ENCODE measurements at regions not wholly inside any gene's neighbourhood (a gene's known extent, or its start where the extent isn't known, plus 50 kb on each side); places are given as distances from the start of the nearest gene placed in this dataset.
"Not testable (repeated sequence)": the region's sequence is repeated elsewhere in the genome, so short reads cannot be mapped to it uniquely, and the experiment has no call there.

DNA sequence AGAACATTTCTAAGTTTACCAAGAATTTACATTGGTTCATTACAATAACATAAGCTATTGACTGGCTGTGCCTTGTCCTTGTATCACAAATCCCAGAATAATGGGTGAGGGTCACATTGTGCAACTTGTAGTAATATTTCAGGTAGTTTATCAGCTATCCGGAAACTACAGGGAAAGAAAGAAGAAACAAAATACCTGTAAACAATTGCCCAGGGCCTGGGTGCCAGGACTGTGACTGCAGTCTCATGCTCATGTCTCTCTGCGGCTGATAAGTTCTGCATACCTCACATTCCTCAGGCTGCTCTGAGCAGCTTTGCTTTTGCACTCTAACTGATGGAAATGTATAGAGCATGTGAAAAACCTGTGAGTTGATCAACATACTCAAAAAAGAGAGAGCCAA lies 131.8 kb upstream of the TRIM24 start:
- DNase-seq, result no peak

GRCh38 chr7:138332850-138333249 lies 127.2 kb upstream of the TRIM24 start:
- DNase-seq, result not testable (repeated sequence)

DNA sequence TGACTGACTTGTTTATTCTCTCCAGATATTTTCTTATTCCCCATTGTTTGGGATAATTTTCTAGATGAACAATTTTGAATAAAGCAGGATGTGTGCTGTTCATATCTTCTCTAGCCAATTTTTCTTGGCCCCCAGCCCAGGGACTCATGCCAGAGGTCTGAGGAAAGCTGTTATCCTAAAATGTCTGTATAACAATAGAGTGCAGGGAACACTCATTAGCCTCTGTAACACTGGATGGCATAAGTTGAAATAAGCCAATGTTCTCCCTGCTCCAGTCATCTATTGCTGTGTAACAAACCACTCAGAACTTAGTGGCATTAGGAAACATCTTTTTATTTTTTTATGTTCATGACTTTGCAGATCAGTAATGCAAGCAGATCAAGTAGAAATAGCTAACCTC lies 121.7 kb upstream of the TRIM24 start:
- no peak for DNase-seq

DNA sequence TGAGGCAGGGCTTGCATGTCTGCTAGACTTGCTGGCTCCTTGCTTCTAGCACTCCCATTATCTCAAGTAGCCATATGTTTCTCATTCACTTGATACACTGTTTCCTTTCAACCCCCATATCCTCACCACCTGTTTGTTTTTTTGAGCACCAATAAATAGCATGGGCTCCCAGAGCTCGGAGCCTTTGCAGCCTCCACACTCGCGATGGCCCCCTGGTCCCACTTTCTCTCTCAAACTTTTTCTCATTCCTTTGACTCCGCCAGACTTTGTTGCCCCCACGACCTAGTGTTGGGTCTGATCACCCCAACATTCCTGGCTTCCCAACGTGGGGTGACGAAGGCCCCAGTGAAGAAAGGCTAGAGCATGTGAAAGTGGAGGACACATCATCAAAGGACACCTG lies 120.8 kb upstream of the TRIM24 start:
- not testable (repeated sequence) for DNase-seq

DNA sequence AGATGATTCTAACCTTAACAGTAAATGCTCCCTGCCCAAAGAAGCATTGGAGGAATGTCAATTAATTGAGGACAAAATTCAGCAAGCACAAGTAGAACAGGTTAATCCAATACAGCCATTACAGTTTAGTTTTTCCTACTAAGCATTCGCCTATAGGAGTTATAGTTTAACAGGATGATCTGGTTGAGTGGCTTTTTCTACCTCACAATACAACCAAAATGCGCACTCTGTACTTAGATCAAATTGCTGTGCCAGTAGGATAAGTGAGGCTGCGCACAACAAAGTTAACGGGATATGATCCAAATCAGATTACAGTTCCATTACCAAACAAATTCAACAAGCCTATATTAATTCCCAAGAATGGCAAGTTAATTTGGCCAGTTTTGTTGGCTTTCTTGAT lies 117.1 kb upstream of the TRIM24 start:
- DNase-seq, result no peak

DNA sequence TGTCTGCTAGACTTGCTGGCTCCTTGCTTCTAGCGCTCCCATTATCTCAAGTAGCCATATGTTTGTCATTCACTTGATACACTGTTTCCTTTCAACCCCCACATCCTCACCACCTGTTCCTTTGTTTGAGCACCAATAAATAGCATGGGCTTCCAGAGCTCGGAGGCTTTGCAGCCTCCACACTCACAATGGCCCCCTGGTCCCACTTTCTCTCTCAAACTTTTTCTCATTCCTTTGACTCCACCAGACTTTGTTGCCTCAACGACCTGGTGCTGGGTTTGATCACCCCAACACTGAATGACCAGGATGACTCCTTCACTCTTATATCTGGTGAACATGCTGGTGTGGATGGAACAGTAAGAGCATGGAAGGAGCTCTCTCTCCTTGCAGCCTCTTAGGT lies 114.5 kb upstream of the TRIM24 start:
- no peak for DNase-seq

GRCh38 chr7:138346975-138347374 lies 113.1 kb upstream of the TRIM24 start:
- no peak for DNase-seq

GRCh38 chr7:138349841-138350700 lies 110.0 kb upstream of the TRIM24 start:
- no peak for DNase-seq

- DNase-seq, result no peak
Observed at GRCh38 chr7:138350701-138351357, 109.2 kb upstream of the TRIM24 start.

DNA sequence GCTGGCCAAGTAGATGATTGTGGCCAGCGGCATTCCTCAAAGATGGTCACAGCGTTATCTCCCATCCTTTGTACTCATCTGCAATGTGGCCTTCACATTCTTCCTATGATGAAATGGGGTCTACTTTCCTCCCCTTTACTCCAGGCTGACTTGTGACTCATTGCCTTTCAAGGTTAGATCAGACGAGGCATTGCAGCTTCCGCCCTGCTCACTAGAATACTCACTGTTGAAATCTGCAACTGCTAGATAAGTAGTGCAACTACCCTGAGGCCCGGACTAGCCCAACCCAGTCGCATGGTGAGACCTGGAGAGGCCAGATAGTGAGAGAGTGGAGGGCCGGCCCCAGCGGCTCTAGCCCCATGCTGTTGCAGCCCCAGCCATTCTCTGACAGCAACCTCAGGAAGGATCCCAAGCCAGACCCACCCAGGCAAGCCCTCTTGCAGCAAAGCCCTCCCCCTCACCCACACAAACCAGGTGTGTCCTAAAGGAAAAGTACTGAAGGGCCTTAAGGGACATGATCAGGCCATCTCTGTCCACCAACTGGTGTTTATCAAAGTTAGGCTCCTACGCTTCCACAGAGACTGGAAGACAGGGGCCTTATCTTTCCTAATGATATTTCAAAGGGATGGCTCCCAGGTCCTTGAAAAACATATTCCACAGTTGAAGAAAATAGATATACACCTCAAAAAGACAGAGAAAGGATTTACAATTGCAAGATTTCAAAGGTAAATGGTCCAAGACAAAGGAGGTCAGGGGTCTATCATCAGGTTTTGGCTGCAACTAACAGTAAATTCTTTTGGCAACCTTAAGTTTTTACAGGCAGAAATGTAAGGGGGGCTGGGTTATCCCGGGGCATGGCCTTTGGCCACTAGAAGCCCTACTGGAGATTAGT lies 107.2 kb upstream of the TRIM24 start:
- no peak for DNase-seq

- DNase-seq, result no peak
Observed at GRCh38 chr7:138354066-138354465, 106.0 kb upstream of the TRIM24 start.

DNA sequence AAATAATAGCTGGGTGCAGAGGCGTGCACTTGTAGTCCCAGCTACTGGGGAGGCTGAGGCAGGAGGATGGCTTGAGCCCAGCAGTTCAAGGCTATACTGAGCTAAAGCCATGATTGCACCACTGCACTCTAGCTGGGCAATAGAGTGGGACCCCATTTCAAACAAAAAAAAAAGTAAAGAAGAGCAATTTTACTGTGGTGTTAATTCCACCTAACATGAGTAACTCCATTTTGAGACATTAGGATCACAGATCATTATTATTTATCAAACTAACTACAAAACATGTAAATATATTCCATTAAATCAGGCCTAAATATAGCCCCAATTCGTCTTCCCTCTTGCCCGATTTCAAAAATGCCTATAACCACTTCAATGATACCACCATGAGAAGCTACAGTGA lies 104.8 kb upstream of the TRIM24 start:
- DNase-seq, result no peak

DNA sequence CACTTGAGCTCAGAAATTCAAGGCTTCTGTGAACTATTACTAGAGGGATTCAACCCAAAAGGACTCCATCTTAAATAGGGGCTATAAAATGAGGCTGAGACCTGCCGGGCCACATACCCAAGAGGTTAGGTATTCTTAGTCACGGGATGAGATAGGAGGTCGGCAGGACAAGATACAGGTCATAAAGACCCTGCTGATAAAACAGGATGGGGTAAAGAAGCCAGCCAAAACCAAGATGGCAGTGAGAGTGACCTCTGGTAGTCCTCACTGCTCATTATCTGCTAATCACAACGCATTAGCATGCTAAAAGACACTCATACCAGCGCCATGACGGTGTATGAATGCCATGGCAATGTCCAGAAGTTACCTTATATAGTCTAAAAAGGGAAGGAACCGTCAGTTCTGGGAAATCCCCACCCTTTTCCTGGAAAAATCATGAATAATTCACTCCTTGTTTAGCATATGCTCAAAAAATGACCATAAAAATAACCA lies 101.2 kb upstream of the TRIM24 start:
- DNase-seq, result no peak

- no peak for DNase-seq
Observed at GRCh38 chr7:138359870-138360559, 100.0 kb upstream of the TRIM24 start.

GRCh38 chr7:138363721-138364120 lies 96.3 kb upstream of the TRIM24 start:
- no peak for DNase-seq

DNA sequence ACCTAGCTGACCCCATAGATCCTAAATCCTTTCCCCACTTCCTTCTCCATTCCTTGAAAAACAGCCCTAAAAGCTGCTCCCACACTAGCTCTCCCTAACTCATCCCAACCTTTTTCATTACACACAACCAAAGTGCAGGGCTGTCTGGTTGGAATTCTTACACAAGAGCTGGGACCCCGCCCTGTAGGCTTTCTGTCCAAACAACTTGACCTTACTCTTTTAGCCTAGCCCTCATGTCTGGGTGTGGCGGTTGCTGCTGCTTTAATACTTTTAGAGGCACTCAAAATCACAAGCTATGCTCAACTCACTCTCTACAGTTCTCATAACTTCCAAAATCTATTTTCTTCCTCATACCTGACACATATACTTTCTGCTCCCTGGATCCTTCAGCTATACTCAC lies 93.9 kb upstream of the TRIM24 start:
- not testable (repeated sequence) for DNase-seq

- DNase-seq, result not testable (repeated sequence)
Observed at GRCh38 chr7:138366676-138367075, 93.4 kb upstream of the TRIM24 start.

DNA sequence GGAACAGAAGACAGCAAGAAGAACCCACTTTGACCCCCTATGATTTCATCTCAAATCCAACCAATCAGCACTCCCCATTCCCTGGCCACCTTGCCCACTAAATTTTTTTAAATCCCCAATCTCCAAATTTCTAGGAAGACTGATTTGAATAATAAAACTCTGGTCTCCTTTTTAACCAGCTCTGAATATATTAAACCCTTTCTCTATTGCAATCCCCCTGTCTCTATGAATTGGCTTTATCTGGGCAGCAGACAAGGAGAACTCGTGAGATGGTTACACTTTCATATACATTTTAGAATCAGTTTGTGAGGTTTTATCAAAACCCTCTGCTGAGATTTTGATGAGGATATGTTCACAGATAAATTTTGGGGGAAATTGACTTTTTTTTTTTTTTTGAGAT lies 90.3 kb upstream of the TRIM24 start:
- DNase-seq, result no peak

GRCh38 chr7:138370956-138371355 lies 89.1 kb upstream of the TRIM24 start:
- no peak for DNase-seq

DNA sequence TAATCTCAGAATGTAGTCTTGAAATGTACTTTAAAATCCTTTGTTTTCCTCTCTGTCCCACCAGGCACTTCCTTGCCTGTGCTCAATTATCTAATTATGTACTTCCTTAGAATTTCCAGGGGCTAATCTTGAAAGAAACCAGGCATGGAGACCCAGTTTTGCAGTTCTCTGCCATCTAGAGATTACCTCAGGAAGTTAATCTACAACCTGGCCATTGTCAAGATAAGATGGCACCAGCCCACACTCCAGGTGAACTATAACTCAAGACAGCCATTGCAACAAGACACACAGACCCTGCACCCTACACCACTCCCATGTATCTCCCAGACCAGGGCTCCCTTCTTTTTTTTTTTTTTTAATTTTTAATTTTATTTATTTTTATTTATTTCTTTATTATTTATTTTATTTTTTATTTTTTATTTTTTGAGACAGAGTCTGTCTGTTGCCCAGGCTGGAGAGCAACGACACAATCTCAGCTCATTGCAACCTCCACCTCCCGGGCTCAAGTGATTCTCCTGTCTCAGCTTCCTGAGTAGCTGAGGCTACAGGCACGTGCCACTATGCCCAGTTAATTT lies 85.9 kb upstream of the TRIM24 start:
- DNase-seq, result no peak

DNA sequence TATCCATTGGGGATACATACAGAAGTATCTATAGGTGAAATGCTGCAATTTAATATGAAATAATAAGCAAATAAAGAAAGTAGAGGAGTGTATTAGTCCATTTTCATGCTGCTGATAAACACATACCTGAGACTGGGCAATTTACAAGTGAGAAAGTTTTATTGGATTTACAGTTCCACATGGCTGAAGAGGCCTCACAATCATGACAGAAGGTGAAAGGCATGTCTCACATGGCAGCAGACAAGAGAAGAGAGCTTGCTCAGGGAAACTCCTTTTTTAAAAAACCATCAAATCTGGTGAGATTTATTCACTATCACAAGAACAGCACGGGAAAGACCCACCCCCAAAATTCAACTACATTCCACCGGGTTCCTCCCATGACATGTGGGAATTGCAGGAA lies 82.8 kb upstream of the TRIM24 start:
- no peak for DNase-seq
